Thymus (tissue), 11 donors: ENCODE measurements at regions not wholly inside any gene's neighbourhood (a gene's known extent, or its start where the extent isn't known, plus 50 kb on each side); places are given as distances from the start of the nearest gene placed in this dataset.

Experiments
- DNase-seq, 9 donors: peaks; one replicate each; pipeline ENCODE4 v3.0.0-alpha.2; 2013; ENCODE audit warnings: low spot score in 9 of 9, low read depth in 6 of 9, missing footprints in 1 of 9
- H3K27ac ChIP-seq, 2 donors: one replicate each; pipeline ENCODE4 v1.5.1; 2013; ENCODE audit warnings: control low read depth in 1 of 2, low read depth in 1 of 2, low read length in 1 of 2, mild to moderate bottlenecking in 1 of 2, moderate library complexity in 1 of 2
- H3K27me3 ChIP-seq, 2 donors: one replicate each; pipeline ENCODE4 v1.5.1; 2013; ENCODE audit warnings: low read length in 1 of 2; ENCODE audit not compliant: control insufficient read depth in 2 of 2, insufficient read depth in 1 of 2
- H3K36me3 ChIP-seq, 2 donors: one replicate each; pipeline ENCODE4 v1.5.1; 2013; ENCODE audit warnings: low read length in 1 of 2, mild to moderate bottlenecking in 1 of 2, moderate library complexity in 1 of 2; ENCODE audit not compliant: control insufficient read depth in 2 of 2, insufficient read depth in 2 of 2
- H3K4me1 ChIP-seq, 2 donors: one replicate each; pipeline ENCODE4 v1.5.1; 2013; ENCODE audit warnings: low read length in 2 of 2; ENCODE audit not compliant: control insufficient read depth in 2 of 2, insufficient read depth in 2 of 2
- H3K4me3 ChIP-seq, 2 donors: one replicate each; pipeline ENCODE4 v1.5.1; 2013; ENCODE audit warnings: low read length in 2 of 2, control low read depth in 1 of 2, mild to moderate bottlenecking in 1 of 2
- H3K9me3 ChIP-seq, 2 donors: one replicate each; pipeline ENCODE4 v1.5.1; 2013; ENCODE audit warnings: low read length in 1 of 2, mild to moderate bottlenecking in 1 of 2; ENCODE audit not compliant: control insufficient read depth in 2 of 2, insufficient read depth in 1 of 2
- WGBS: extraction: QIAGEN DNeasy Blood & Tissue Kit; methylation state at CpG from one replicate; pipeline ENCODE4 v1.1.7; 2013; 5-methylcytosine and 5-hydroxymethylcytosine counted together
- donor health status: healthy.

DNA sequence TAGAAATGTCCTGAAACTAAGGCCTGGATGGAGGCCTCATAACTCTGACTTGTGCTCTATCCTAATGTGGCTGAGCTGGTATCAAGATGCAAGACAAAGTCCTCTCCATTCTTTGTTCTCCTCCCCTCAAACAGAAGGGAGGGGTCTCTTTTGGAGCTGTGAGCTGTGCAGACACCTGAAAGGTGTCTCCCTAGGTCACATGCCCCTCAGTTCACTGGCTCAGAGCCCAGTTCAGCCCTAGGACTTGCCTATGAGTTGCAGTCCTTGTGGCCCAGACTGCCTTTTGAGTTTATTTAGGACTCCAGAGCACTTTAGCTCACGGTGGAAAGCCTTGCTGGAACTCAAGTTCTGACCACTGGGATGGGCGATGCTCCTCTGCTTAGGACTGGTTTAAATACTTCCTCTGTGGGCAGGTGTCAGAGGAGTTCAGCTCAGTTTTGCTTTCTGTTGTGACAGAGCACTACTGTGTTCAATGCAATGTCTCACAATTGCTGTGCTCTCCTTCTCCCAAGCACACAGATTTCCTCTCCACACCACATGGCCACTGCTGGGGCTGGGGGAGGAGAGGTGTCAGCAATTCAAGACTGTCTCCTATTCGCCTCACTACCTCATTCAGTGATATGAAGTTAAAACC, 84.8 kb upstream of the ZNF827 start:
- H3K9me3 ChIP-seq = no peaks in the 10 kb centered on the region
- no peak for DNase-seq
- 43% methylated on average over 3 of the region's 3 CpGs for WGBS

DNA sequence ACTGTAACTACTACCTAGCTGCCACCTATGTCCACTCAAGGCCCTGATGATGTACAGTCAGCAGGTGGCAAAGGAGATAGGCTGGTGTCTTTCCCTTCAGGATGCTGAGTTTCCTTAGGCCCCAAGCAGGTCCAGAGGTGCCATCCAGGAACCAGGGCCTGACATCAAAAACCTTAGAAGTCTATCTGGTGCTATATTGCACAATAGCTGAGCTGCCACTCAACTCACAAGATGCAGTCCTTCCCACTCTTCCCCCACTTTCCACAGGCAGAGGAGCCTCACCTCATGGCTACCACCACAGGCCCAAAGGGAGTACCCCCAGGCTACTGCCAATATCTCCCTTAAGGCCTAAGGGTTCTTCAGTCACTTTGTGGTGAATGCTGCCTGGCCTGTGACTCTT, 83.9 kb upstream of the ZNF827 start:
- H3K27ac ChIP-seq = no peak overlapping the region
- no peak overlapping the region for H3K4me3 ChIP-seq
- H3K4me1 ChIP-seq = peaks cover 0 to 2% of the 10 kb centered on the region in 2 donors
- no peaks in the 10 kb centered on the region for H3K27me3 ChIP-seq
- H3K36me3 ChIP-seq = no peaks in the 10 kb centered on the region
- DNase-seq = no peak
- no peaks in the 10 kb centered on the region for H3K9me3 ChIP-seq

More for the DNA sequence above, 84.8 kb upstream of the ZNF827 start:
- H3K4me3 ChIP-seq = no peak overlapping the region
- peaks cover 0 to 2% of the 10 kb centered on the region in 2 donors for H3K4me1 ChIP-seq
- no peaks in the 10 kb centered on the region for H3K36me3 ChIP-seq
- no peaks in the 10 kb centered on the region for H3K27me3 ChIP-seq
- H3K27ac ChIP-seq = no peak overlapping the region

DNA sequence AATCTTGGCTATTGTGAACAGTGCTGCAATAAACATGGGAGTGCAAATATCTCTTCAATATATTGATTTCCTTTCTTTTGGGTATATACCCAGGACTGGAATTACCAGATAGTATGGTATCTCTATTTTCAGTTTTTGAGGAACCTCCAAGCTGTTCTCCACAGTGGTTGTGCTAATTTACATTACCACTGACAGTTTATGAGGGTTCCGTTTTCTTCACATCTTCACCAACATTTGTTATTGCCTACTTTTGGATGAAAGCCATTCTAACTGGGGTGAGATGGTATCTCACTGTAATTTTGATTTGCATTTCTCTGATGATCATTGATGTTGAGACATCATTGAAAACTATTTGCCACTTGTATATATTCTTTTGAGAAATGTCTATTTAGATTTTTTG, 79.6 kb upstream of the ZNF827 start:
- no peaks in the 10 kb centered on the region for H3K36me3 ChIP-seq
- H3K27me3 ChIP-seq = no peaks in the 10 kb centered on the region
- no peaks in the 10 kb centered on the region for H3K4me1 ChIP-seq
- H3K4me3 ChIP-seq = no peak overlapping the region
- WGBS = 90% methylated on average over 1 of the region's 1 CpG
- no peak for DNase-seq
- no peak overlapping the region for H3K27ac ChIP-seq
- no peaks in the 10 kb centered on the region for H3K9me3 ChIP-seq

DNA sequence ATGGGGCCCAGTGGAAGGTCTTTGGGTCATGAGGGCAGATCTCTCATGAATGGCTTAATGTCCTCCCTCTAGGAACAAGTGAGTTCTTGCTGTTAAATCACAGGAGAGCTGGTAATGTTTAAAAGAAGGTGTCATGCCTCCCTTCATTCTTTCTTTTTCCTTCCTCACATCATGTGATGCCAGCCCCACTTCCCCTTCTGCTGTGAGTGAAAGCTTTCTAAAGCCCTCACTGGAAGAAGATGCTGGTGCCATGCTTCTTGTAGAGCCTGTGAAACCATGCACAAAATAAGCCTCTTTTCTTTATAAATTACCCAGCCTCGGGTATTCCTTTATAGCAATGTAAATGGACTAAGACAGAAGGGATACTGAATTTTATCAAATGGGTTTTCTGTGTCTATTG, 66.1 kb upstream of the ZNF827 start:
- Histone ChIP-seq H3K4me3 (no peak overlapping the region), H3K27ac (no peak overlapping the region), H3K27me3 (no peaks in the 10 kb centered on the region), H3K4me1 (no peaks in the 10 kb centered on the region), H3K36me3 (no peaks in the 10 kb centered on the region), H3K9me3 (peaks cover 0 to 4% of the 10 kb centered on the region in 2 donors)
- DNase-seq = no peak
- WGBS = 95% methylated on average over 1 of the region's 1 CpG

DNA sequence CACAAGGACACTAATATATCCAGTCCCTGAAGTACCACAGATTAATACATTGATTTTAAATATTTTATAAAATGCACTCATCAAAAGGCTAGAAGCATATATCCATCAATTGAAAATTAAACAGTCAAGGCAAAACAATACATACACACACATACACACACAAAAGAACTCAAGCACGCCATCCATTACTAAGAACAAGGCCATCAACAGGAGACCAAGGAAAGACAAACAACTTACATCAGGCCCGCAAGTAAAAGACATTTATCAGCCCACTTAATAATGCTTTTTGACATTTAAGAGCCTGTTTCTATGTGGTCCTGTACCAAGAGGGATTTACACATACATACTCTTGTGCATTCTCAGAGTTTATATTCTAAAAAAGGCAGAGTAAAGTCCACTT, 50.0 kb upstream of the ZNF827 start:
- Histone ChIP-seq H3K27ac (no peak overlapping the region), H3K27me3 (no peaks in the 10 kb centered on the region), H3K4me1 (no peaks in the 10 kb centered on the region), H3K36me3 (no peaks in the 10 kb centered on the region), H3K4me3 (no peak overlapping the region), H3K9me3 (no peaks in the 10 kb centered on the region)
- 93% methylated on average over 2 of the region's 2 CpGs for WGBS
- DNase-seq = no peak
